ENCODE measurements at regions not wholly inside any gene's neighbourhood (a gene's known extent, or its start where the extent isn't known, plus 50 kb on each side); places are given as distances from the start of the nearest gene placed in this dataset.
A peak's percentile ranks its signal among the peaks of the same experiment; 100 is the strongest.

DNA sequence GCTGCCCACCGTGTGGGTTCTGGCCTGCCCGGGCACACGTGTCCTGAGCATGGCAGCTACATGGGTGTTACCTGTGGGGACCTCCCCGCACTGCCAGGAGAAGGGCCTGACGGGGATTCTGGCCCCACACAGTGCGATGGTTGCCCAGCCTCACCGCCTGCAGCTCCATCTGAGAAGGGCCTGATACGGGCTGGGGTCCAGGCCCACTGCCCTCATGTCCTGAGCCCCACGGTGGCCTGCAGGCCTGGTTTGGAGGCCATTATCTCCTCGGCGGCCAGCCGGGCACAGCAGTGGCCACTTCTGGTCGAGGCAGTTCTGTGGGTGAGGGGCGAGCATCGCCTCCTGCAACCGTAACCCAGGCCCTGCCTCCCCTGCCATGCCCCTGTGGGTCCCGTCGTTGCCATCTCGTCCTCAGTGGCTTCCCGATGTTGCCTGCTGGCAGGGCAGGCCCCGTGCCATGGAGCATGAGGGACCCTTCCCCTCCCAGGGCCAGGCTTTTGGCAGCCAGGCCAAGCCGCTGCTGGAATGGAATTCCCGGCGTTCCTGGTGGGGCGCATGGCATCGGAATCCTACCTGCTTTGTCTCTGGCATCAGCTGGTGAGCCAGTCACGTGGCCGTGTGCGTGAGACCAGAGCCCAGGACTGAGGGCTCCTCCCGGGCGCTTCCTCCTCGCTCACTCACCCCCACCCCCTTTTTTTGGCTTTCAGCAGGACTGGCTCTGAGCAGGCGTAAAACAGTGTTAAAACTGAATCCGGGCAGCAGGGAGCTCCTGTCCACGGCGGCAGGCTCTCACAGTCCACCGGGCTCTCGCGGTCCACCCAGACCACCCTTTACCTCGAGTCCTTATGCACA, 71.9 kb upstream of the PPARA start:
- no CpG with 5 or more reads among the region's 40 CpGs for WGBS (ENCODE audit: extremely low coverage, insufficient read length, low lambda C conversion rate)
- no peak overlapping the region for H2BK15ac ChIP-seq (ENCODE audit: low read depth, low read length)
- H3K4me1 Mint-ChIP-seq, result peaks cover 13 to 32% of the 10 kb centered on the region in 2 experiments
- H3K36me3 Mint-ChIP-seq (ENCODE audit: insufficient read depth in 1 of 3, low read depth in 3 of 3), result no peaks in the 10 kb centered on the region
- H3K4ac ChIP-seq (ENCODE audit: low read depth, low read length), result no peak overlapping the region; the same call in 1 of the 2 replicates
- H3K4me1 ChIP-seq (ENCODE audit: insufficient read depth, low read length), result peaks cover 19% of the 10 kb centered on the region
- no peak overlapping the region for H3T11ph ChIP-seq (ENCODE audit: low read length)
- H2BK5ac ChIP-seq (ENCODE audit: insufficient read length, low read length), result no peak overlapping the region
- H3K9me3 ChIP-seq (ENCODE audit: control insufficient read depth, low read depth, low read length), result no peaks in the 10 kb centered on the region
- no peak overlapping the region for H2AK5ac ChIP-seq (ENCODE audit: insufficient read length, low read length)
- no peak overlapping the region for H3K23ac ChIP-seq (ENCODE audit: insufficient read length, low read depth, low read length)
- H3K27me3 Mint-ChIP-seq (ENCODE audit: low read depth), result peaks cover 20% of the 10 kb centered on the region
- no peak overlapping the region for H4K91ac ChIP-seq (ENCODE audit: insufficient read length, low read depth, low read length)
- no peaks in the 10 kb centered on the region for H3K27me3 ChIP-seq (ENCODE audit: insufficient read depth, low read length)
- H4K8ac ChIP-seq (replicated peaks; ENCODE audit: insufficient read length, low read depth, low read length), result no peak overlapping the region
- no peaks in the 10 kb centered on the region for H3K23me2 ChIP-seq (ENCODE audit: insufficient read length, low read depth, low read length, poor library complexity, severe bottlenecking)
- H3K79me2 ChIP-seq (ENCODE audit: insufficient read depth, low read length), result peaks cover 30% of the 10 kb centered on the region; the same call in 1 of the 2 replicates
- TF ChIP-seq, protein P1, sequence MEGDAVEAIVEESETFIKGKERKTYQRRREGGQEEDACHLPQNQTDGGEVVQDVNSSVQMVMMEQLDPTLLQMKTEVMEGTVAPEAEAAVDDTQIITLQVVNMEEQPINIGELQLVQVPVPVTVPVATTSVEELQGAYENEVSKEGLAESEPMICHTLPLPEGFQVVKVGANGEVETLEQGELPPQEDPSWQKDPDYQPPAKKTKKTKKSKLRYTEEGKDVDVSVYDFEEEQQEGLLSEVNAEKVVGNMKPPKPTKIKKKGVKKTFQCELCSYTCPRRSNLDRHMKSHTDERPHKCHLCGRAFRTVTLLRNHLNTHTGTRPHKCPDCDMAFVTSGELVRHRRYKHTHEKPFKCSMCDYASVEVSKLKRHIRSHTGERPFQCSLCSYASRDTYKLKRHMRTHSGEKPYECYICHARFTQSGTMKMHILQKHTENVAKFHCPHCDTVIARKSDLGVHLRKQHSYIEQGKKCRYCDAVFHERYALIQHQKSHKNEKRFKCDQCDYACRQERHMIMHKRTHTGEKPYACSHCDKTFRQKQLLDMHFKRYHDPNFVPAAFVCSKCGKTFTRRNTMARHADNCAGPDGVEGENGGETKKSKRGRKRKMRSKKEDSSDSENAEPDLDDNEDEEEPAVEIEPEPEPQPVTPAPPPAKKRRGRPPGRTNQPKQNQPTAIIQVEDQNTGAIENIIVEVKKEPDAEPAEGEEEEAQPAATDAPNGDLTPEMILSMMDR (conservative IDR thresholded peaks at IDR 0.05), result no peak
- H3K14ac ChIP-seq (ENCODE audit: insufficient read depth, low read length), result peak overlapping the region; percentile 68; the same call in 1 of the 2 replicates
- no peak for DNase-seq
- H3K9me3 Mint-ChIP-seq, result no peaks in the 10 kb centered on the region
- no peak overlapping the region for H2BK20ac ChIP-seq (ENCODE audit: low read depth, low read length, poor library complexity, severe bottlenecking)
- no peak overlapping the region for H3K56ac ChIP-seq (ENCODE audit: insufficient read length, low read depth, low read length)
- H4K5ac ChIP-seq (ENCODE audit: insufficient read length, low read depth, low read length), result no peak overlapping the region
- H3K4me3 Mint-ChIP-seq, result no peak overlapping the region
- no peak overlapping the region for H2AFZ ChIP-seq (ENCODE audit: low read length)
- H3K4me2 ChIP-seq (ENCODE audit: insufficient read depth, insufficient read length, low read length), result no peak overlapping the region
- no peak overlapping the region for H3K18ac ChIP-seq (ENCODE audit: insufficient read length, low read depth, low read length)
- H3K27ac Mint-ChIP-seq, result no peak overlapping the region
- H3K27ac ChIP-seq (ENCODE audit: insufficient read length, low read depth, low read length), result no peak overlapping the region
- H4K20me1 ChIP-seq (ENCODE audit: control insufficient read depth, insufficient read depth, insufficient read length), result no peaks in the 10 kb centered on the region
- H3K79me1 ChIP-seq (ENCODE audit: insufficient read depth, low read depth, low read length, poor library complexity, severe bottlenecking), result no peaks in the 10 kb centered on the region
- H2BK120ac ChIP-seq (ENCODE audit: low read depth, low read length, poor library complexity, severe bottlenecking), result no peak overlapping the region
- no peak overlapping the region for H2BK12ac ChIP-seq (ENCODE audit: insufficient read length, low read depth, low read length)
- H3K9ac ChIP-seq (ENCODE audit: extremely low read depth, insufficient read length, low read length), result no peak overlapping the region
